B cell (primary cell): ENCODE measurements at regions not wholly inside any gene's neighbourhood (a gene's known extent, or its start where the extent isn't known, plus 50 kb on each side); places are given as distances from the start of the nearest gene placed in this dataset.

Experiments used
- EZH2 ChIP-seq: IDR thresholded peaks from 2 replicates; pipeline ENCODE4 v1.6.1; 2012; ENCODE audit warnings: borderline replicate concordance, low read depth, mild to moderate bottlenecking, moderate library complexity, low read length; ENCODE audit not compliant: insufficient read depth, poor library complexity, severe bottlenecking
- TF ChIP-seq, protein P1 (sequence below): fragments of 200-600 bp; IDR thresholded peaks from one replicate; pipeline ENCODE4 v1.8.0; 2022; ENCODE audit warnings: antibody characterized with exemption, mild to moderate bottlenecking

DNA sequence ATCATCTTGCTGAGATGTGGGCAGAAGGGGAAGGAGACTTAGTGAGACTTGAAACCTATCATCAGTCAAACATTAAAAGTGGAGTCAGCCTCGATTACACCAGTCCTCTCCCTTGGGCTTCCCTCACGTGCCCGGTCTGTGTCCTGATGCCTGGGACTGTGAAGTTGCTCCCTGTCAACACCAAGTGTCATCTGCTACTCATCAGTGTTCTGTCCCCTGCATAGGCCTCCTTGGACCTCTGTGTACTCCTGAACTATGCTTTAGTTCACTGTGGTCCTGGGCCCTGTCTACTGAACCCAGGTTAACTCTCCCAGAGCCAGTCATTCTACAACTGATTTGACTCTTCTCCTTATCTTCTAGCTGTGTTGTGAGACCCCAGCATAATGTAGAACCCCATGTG is 506.3 kb downstream of the TYW1 start:
- TF ChIP-seq, protein P1, sequence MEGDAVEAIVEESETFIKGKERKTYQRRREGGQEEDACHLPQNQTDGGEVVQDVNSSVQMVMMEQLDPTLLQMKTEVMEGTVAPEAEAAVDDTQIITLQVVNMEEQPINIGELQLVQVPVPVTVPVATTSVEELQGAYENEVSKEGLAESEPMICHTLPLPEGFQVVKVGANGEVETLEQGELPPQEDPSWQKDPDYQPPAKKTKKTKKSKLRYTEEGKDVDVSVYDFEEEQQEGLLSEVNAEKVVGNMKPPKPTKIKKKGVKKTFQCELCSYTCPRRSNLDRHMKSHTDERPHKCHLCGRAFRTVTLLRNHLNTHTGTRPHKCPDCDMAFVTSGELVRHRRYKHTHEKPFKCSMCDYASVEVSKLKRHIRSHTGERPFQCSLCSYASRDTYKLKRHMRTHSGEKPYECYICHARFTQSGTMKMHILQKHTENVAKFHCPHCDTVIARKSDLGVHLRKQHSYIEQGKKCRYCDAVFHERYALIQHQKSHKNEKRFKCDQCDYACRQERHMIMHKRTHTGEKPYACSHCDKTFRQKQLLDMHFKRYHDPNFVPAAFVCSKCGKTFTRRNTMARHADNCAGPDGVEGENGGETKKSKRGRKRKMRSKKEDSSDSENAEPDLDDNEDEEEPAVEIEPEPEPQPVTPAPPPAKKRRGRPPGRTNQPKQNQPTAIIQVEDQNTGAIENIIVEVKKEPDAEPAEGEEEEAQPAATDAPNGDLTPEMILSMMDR, result no peak
- no peak for TF ChIP-seq EZH2
